K562 (cell line): ENCODE measurements at regions not wholly inside any gene's neighbourhood (a gene's known extent, or its start where the extent isn't known, plus 50 kb on each side); places are given as distances from the start of the nearest gene placed in this dataset.

ENCODE experiments used
- ATAC-seq: fragments of 200-7000 bp; cut with Tn5 transposase; 3 replicates; pipeline ENCODE4 v1.9.1; 2020; ENCODE audit warnings: moderate library complexity
- BruUV-seq: library from RNA; stranded (reverse); fragments of 400-500 nt; replicated peaks from 2 replicates; lab custom pipeline; 2021; lab: Mats Ljungman, UMichigan
- CTCF ChIA-PET: fragments of 300-600 bp; formaldehyde crosslinking; extraction: SDS; loops from one replicate; lab custom pipeline; 2021; ENCODE audit warnings: low intra/inter-chr PET ratio; lab: Yijun Ruan, JAX
- POLR2A ChIA-PET: fragments of 300-600, 350-650 bp; sonication (Branson Sonifier 250); formaldehyde crosslinking; extraction: SDS; loops from one replicate; lab custom pipeline; 2021; ENCODE audit warnings: antibody characterized with exemption, inconsistent platforms; lab: Yijun Ruan, JAX
- DNase-seq, 4 experiments: peaks; one replicate each; pipeline versions ENCODE4 v3.0.0 to v3.0.0-alpha.2; 2011 to 2018; ENCODE audit warnings: low spot score in 3 of 4, mixed read lengths in 3 of 4; ENCODE audit errors: extremely low read depth in 1 of 4
- FAIRE-seq: peaks from 2 replicates; lab custom pipeline; 2011; peaks lifted over from hg19 to GRCh38; lab: Jason Lieb, UNC
- H2AFZ ChIP-seq: 2 replicates; pipeline ENCODE4 v1.6.0; 2011; ENCODE audit warnings: low read depth, low read length, control low read depth, inconsistent platforms
- H3K27ac ChIP-seq: fragments of 200-600 bp; 3 replicates; pipeline ENCODE4 v1.8.0; 2011; ENCODE audit warnings: low read depth, mild to moderate bottlenecking, control low read depth, inconsistent platforms, low read length, moderate library complexity, mixed read lengths; ENCODE audit errors: extremely low read depth
- H3K27me3 ChIP-seq, 2 experiments: fragments of 300-600 bp in 1 of 2; 2 replicates in 1 of 2; 3 replicates in 1 of 2; pipeline versions ENCODE4 v1.6.0 to v1.8.0; 2011; ENCODE audit warnings: inconsistent platforms in 2 of 2, low read length in 2 of 2, mild to moderate bottlenecking in 1 of 2, mixed read lengths in 1 of 2, moderate library complexity in 1 of 2; ENCODE audit not compliant: control insufficient read depth in 2 of 2, insufficient read depth in 2 of 2
- H3K36me3 ChIP-seq: fragments of 300-600 bp; 3 replicates; pipeline ENCODE4 v1.8.0; 2011; ENCODE audit warnings: mild to moderate bottlenecking, low read length, inconsistent platforms; ENCODE audit not compliant: control insufficient read depth, insufficient read depth
- H3K4me1 ChIP-seq, 2 experiments: fragments of 200-600 bp in 1 of 2; replicated peaks in 1 of 2; 2 replicates in 1 of 2; 3 replicates in 1 of 2; pipeline versions ENCODE4 v1.5.1 to v1.8.0; 2011; ENCODE audit warnings: inconsistent platforms in 2 of 2, low read length in 2 of 2, mild to moderate bottlenecking in 1 of 2, mixed read lengths in 1 of 2, moderate library complexity in 1 of 2; ENCODE audit not compliant: control insufficient read depth in 2 of 2, insufficient read depth in 2 of 2
- H3K4me2 ChIP-seq: 2 replicates; pipeline ENCODE4 v1.6.1; 2011; ENCODE audit warnings: low read length, control low read depth, inconsistent platforms, mixed read lengths; ENCODE audit not compliant: insufficient read depth
- H3K4me3 ChIP-seq: fragments of 200-600 bp; sonication (generic), shearing (Covaris generic); 2 replicates; pipeline ENCODE4 v1.5.1; 2016; ENCODE audit warnings: control low read depth, inconsistent platforms
- H3K79me2 ChIP-seq: fragments of 200-600 bp; 3 replicates; pipeline ENCODE4 v1.8.0; 2011; ENCODE audit warnings: low read length, inconsistent platforms; ENCODE audit not compliant: control insufficient read depth, insufficient read depth
- H3K9ac ChIP-seq, 2 experiments: 2 replicates each; pipeline versions ENCODE4 v1.6.0 to v1.6.1; 2011; ENCODE audit warnings: low read depth in 2 of 2, low read length in 2 of 2, control low read depth in 1 of 2, inconsistent platforms in 1 of 2, mild to moderate bottlenecking in 1 of 2, mixed read lengths in 1 of 2; ENCODE audit not compliant: insufficient read depth in 1 of 2
- H3K9me1 ChIP-seq: one replicate; pipeline ENCODE4 v1.6.0; 2011; ENCODE audit warnings: inconsistent platforms, mild to moderate bottlenecking, low read length, moderate library complexity; ENCODE audit not compliant: control insufficient read depth, insufficient read depth
- H3K9me3 ChIP-seq: replicated peaks from 2 replicates; pipeline ENCODE4 v1.5.1; 2011; ENCODE audit warnings: low read depth, low read length, inconsistent platforms; ENCODE audit not compliant: control insufficient read depth, insufficient read depth
- H4K20me1 ChIP-seq: replicated peaks from 2 replicates; pipeline ENCODE4 v1.6.1; 2011; ENCODE audit warnings: low read length, inconsistent platforms, mixed read lengths; ENCODE audit not compliant: control insufficient read depth, insufficient read depth
- ADNP ChIP-seq: fragments of 200-800 bp; sonication (Bioruptor generic); IDR thresholded peaks from 2 replicates; pipeline ENCODE4 v1.6.1; 2016; ENCODE audit warnings: missing genetic modification characterization, missing compliant biosample characterization
- BRF2 ChIP-seq: IDR thresholded peaks from 3 replicates; pipeline ENCODE4 v1.6.1; 2011; ENCODE audit warnings: borderline replicate concordance, mild to moderate bottlenecking; ENCODE audit not compliant: insufficient read length, insufficient read depth
- CREM ChIP-seq: IDR thresholded peaks from 2 replicates; pipeline ENCODE4 v1.6.1; 2014; ENCODE audit warnings: antibody characterized with exemption, low read depth
- FOXK1 ChIP-seq: sonication (generic); formaldehyde crosslinking; IDR thresholded peaks from 2 replicates; pipeline ENCODE4 v1.8.0; 2022; ENCODE audit warnings: missing genetic modification reagents, mild to moderate bottlenecking, borderline replicate concordance
- HOXB6 ChIP-seq: fragments of 250-450 bp; sonication (Bioruptor Pico); IDR thresholded peaks from 2 replicates; pipeline ENCODE4 v1.5.1; 2022; ENCODE audit warnings: mild to moderate bottlenecking, borderline replicate concordance
- MCM2 ChIP-seq: fragments of 450-650 bp; IDR thresholded peaks from 2 replicates; pipeline ENCODE4 v1.6.1; 2017; ENCODE audit warnings: low read depth, mild to moderate bottlenecking
- PCBP2 ChIP-seq: fragments of 200-400 bp; formaldehyde crosslinking; IDR thresholded peaks from 2 replicates; pipeline ENCODE4 v1.6.1; 2018; ENCODE audit warnings: low read length, low read depth, mild to moderate bottlenecking, moderate library complexity; ENCODE audit not compliant: poor library complexity, severe bottlenecking
- POU5F1 ChIP-seq: fragments of 150-350 bp; IDR thresholded peaks from 2 replicates; pipeline ENCODE4 v1.6.1; 2014; ENCODE audit warnings: borderline replicate concordance, low read length, low read depth, mild to moderate bottlenecking; ENCODE audit not compliant: partially characterized antibody
- PTBP1 ChIP-seq: fragments of 200-400 bp; formaldehyde crosslinking; IDR thresholded peaks from 2 replicates; pipeline ENCODE4 v1.6.1; 2017; ENCODE audit warnings: low read depth, low read length
- TBP ChIP-seq: optimal IDR thresholded peaks from 2 replicates; pipeline ENCODE3; 2011; ENCODE audit warnings: low read depth, low read length, improper control_type of control experiment
- TSHZ1 ChIP-seq: fragments of 250-450 bp; sonication (Bioruptor Pico); IDR thresholded peaks from 2 replicates; pipeline ENCODE4 v1.4.0; 2020; ENCODE audit warnings: mild to moderate bottlenecking, moderate library complexity
- ZBTB49 ChIP-seq: sonication (generic); formaldehyde crosslinking; IDR thresholded peaks from 2 replicates; pipeline ENCODE4 v1.8.0; 2022; ENCODE audit warnings: missing genetic modification reagents, mild to moderate bottlenecking, borderline replicate concordance
- ZNF165 ChIP-seq: fragments of 250-450 bp; sonication (Bioruptor Pico); IDR thresholded peaks from 2 replicates; pipeline ENCODE4 v1.4.0; 2020; ENCODE audit warnings: borderline replicate concordance
- ZNF785 ChIP-seq: fragments of 250-450 bp; sonication (Bioruptor Pico); IDR thresholded peaks from 2 replicates; pipeline ENCODE4 v1.4.0; 2020; ENCODE audit warnings: mild to moderate bottlenecking
- WGBS: fragments of 100-300 bp; shearing (Covaris generic); methylation state at CpG from one replicate; pipeline ENCODE4 v1.1.6; 2016; ENCODE audit warnings: low coverage, mixed read lengths; ENCODE audit not compliant: insufficient coverage; ENCODE audit errors: missing lambda C conversion rate; 5-methylcytosine and 5-hydroxymethylcytosine counted together
- in situ Hi-C: fragments of 300-500 bp; cut with MboI; formaldehyde crosslinking; loops from 4 replicates; pipeline ENCODE4 v1.15.0; 2018; ENCODE audit warnings: inconsistent platforms, mixed read lengths
- intact Hi-C: fragments of 100-400 bp; cut with micrococcal nuclease; formaldehyde crosslinking; loops from 2 replicates; pipeline ENCODE4 v1.14.2; 2022

GRCh38 chr16:51470492-51470891 lies 319.4 kb upstream of the SALL1 start:
- ATAC-seq (no peak), DNase-seq (no peak), FAIRE-seq (no peak)
- no peak overlapping the region for H3K4me2 ChIP-seq
- H3K9me3 ChIP-seq = no peaks in the 10 kb centered on the region
- intact Hi-C loops (no loop called here), in situ Hi-C loops (no loop called here)
- BruUV-seq = no TSS peak
- POLR2A ChIA-PET = no interaction called here
- no peak overlapping the region for H3K9ac ChIP-seq
- no peak overlapping the region for H3K4me3 ChIP-seq
- H3K4me1 ChIP-seq = no peaks in the 10 kb centered on the region
- no peak overlapping the region for H2AFZ ChIP-seq
- CTCF ChIA-PET = no interaction called here
- H3K36me3 ChIP-seq = no peaks in the 10 kb centered on the region
- WGBS = 0% methylated on average over 4 of the region's 4 CpGs
- TF ChIP-seq TSHZ1 (CRISPR knock-in tag) = no peak
- no peak for TF ChIP-seq MCM2
- TF ChIP-seq BRF2 = no peak
- no peak for TF ChIP-seq PTBP1
- no peak for TF ChIP-seq ZNF165 (CRISPR knock-in tag)
- TF ChIP-seq FOXK1 (CRISPR knock-in tag) = no peak
- TF ChIP-seq CREM = no peak
- TF ChIP-seq HOXB6 (CRISPR knock-in tag) = no peak
- no peak for TF ChIP-seq PCBP2
- no peak for TF ChIP-seq ZBTB49 (CRISPR knock-in tag)
- no peak for TF ChIP-seq ADNP (tag)
- no peak for TF ChIP-seq POU5F1
- no peak for TF ChIP-seq TBP
- TF ChIP-seq ZNF785 = no peak
- H3K27ac ChIP-seq = no peak overlapping the region
- H4K20me1 ChIP-seq = no peaks in the 10 kb centered on the region
- no peaks in the 10 kb centered on the region for H3K27me3 ChIP-seq
- H3K79me2 ChIP-seq = no peaks in the 10 kb centered on the region
- H3K9me1 ChIP-seq = no peaks in the 10 kb centered on the region
